Activated CD8-positive, alpha-beta T cell treated with anti-CD3 and anti-CD28 coated beads for 36 hours (primary cell): ENCODE measurements at regions not wholly inside any gene's neighbourhood (a gene's known extent, or its start where the extent isn't known, plus 50 kb on each side); places are given as distances from the start of the nearest gene placed in this dataset.

ENCODE experiments used
- ATAC-seq: fragments of 200-7000 bp; cut with Tn5 transposase; one replicate; pipeline ENCODE4 v1.10.0; 2021; ENCODE audit warnings: mild to moderate bottlenecking, moderate library complexity
- CTCF ChIA-PET: fragments of 350-600 bp; sonication (Branson Sonifier 250); formaldehyde crosslinking; loops from one replicate; lab custom pipeline; 2021; ENCODE audit warnings: antibody characterized with exemption; lab: Charles Lee
- POLR2A ChIA-PET: fragments of 350-600 bp; sonication (Branson Sonifier 250); formaldehyde crosslinking; loops from one replicate; lab custom pipeline; 2021; ENCODE audit warnings: antibody characterized with exemption; lab: Charles Lee
- DNase-seq: peaks from one replicate; pipeline ENCODE4 v3.0.0-alpha.2; 2020
- H3K27ac Mint-ChIP-seq: one replicate; pipeline ENCODE4 v1.8.0; 2021; ENCODE audit warnings: mild to moderate bottlenecking, mixed read lengths
- H3K27me3 Mint-ChIP-seq: one replicate; pipeline ENCODE4 v1.8.0; 2021; ENCODE audit warnings: mixed read lengths
- H3K36me3 Mint-ChIP-seq: one replicate; pipeline ENCODE4 v1.8.0; 2021; ENCODE audit warnings: low read depth, mixed read lengths
- H3K4me1 Mint-ChIP-seq: one replicate; pipeline ENCODE4 v1.8.0; 2021; ENCODE audit warnings: low read depth, mixed read lengths
- H3K4me3 Mint-ChIP-seq: one replicate; pipeline ENCODE4 v1.8.0; 2021; ENCODE audit warnings: mild to moderate bottlenecking, moderate library complexity, mixed read lengths
- H3K9me3 Mint-ChIP-seq: one replicate; pipeline ENCODE4 v1.8.0; 2021; ENCODE audit warnings: mixed read lengths
- intact Hi-C: fragments of 100-400 bp; cut with micrococcal nuclease; formaldehyde crosslinking; loops from one replicate; pipeline ENCODE4 v1.10.0; 2022
- TF ChIP-seq, protein P1 (sequence below): fragments of 200-600 bp; IDR thresholded peaks from one replicate; pipeline ENCODE4 v1.8.0; 2022; ENCODE audit warnings: antibody characterized with exemption, mild to moderate bottlenecking

DNA sequence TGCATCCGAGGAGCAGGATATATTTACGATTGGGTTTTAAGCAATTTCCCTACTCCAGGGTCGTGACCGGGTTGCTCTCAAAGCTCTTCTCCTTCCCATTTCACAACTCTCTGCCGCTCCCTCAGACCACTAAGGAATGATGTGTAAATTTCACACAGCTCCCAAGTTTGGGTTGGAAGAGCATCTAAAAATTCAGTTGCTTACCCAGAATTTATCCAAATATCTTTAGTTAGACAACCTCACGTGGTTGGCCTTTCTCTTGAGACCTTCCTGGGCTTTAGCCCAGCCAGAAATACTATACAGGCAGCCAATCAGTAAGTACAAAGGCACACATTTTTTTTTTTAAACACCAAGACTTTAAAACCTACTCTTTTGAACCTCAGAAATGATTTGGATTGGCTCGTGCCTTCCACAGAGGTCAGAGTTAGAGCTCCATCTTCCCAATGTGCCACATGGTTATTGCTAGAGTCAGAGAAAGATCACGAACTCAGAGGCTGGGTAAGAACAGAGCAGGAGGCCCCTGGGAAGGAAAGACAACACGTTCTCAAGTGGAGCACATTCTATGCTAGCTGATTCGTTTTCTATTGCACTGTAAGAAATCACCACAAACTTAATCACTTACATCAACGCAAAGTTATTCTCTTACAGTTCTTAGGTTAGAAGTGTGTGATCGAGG is 335.4 kb upstream of the MGMT start:
- intact Hi-C loops = no loop called here

DNA sequence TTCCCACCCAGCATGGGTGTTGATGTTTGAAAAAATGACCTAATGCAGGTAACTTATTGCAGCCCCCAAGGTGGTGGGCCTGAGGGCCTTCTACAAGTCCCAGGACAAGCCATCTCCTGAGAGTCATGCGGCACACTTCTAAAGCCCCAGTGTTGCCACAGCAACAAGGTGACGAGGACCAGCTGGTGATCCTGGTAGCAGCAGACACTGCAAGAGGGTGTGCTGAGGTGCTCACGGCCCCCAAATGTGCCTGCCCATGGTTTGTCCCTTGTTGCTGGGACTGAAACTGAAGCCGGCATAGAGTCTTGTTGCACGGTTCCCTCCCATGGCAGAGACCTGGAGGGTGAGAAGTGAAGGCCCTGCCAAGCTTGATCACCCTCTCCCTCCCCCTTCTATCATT is 333.2 kb upstream of the MGMT start:
- Mint-ChIP-seq H3K27ac (no peak overlapping the region), H3K4me3 (no peak overlapping the region), H3K4me1 (no peaks in the 10 kb centered on the region), H3K9me3 (no peaks in the 10 kb centered on the region), H3K27me3 (peaks cover 4% of the 10 kb centered on the region), H3K36me3 (no peaks in the 10 kb centered on the region)
- CTCF ChIA-PET = no interaction called here
- intact Hi-C loops = no loop called here
- ATAC-seq (no peak), DNase-seq (no peak)
- POLR2A ChIA-PET = no interaction called here
- TF ChIP-seq, protein P1, sequence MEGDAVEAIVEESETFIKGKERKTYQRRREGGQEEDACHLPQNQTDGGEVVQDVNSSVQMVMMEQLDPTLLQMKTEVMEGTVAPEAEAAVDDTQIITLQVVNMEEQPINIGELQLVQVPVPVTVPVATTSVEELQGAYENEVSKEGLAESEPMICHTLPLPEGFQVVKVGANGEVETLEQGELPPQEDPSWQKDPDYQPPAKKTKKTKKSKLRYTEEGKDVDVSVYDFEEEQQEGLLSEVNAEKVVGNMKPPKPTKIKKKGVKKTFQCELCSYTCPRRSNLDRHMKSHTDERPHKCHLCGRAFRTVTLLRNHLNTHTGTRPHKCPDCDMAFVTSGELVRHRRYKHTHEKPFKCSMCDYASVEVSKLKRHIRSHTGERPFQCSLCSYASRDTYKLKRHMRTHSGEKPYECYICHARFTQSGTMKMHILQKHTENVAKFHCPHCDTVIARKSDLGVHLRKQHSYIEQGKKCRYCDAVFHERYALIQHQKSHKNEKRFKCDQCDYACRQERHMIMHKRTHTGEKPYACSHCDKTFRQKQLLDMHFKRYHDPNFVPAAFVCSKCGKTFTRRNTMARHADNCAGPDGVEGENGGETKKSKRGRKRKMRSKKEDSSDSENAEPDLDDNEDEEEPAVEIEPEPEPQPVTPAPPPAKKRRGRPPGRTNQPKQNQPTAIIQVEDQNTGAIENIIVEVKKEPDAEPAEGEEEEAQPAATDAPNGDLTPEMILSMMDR = no peak

More for the DNA sequence above, 335.4 kb upstream of the MGMT start:
- Mint-ChIP-seq H3K27me3 (peaks cover 4% of the 10 kb centered on the region), H3K9me3 (no peaks in the 10 kb centered on the region), H3K36me3 (no peaks in the 10 kb centered on the region), H3K4me3 (no peak overlapping the region), H3K27ac (no peak overlapping the region), H3K4me1 (no peaks in the 10 kb centered on the region)
- no peak for ATAC-seq
- TF ChIP-seq, protein P1 = no peak
- CTCF ChIA-PET = no interaction called here
- POLR2A ChIA-PET = no interaction called here
- DNase-seq = no peak

DNA sequence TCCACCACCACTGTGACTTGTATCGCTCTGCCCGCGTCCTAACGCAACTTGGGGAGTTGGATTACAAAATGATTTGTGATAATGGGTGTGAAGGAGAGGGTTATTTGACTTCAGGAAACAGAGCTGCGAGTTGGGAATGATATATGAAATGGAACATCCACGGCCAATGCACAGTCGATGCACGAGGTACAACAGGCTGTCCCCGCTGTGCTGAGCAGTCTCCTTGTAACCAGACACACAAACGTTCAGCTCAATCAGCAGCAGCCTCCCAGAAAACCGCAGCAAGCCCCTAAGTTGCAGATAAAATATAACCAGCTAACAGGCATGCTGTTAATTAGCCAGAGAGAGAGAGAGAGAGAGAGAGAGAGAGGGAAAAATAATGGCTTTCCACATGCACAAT is 332.7 kb upstream of the MGMT start:
- H3K4me1 Mint-ChIP-seq = no peaks in the 10 kb centered on the region
- H3K27ac Mint-ChIP-seq = no peak overlapping the region
- ATAC-seq = no peak
- POLR2A ChIA-PET = no interaction called here
- H3K36me3 Mint-ChIP-seq = no peaks in the 10 kb centered on the region
- H3K27me3 Mint-ChIP-seq = peaks cover 4% of the 10 kb centered on the region
- TF ChIP-seq, protein P1 = no peak
- CTCF ChIA-PET = no interaction called here
- H3K9me3 Mint-ChIP-seq = no peaks in the 10 kb centered on the region
- DNase-seq = no peak
- no peak overlapping the region for H3K4me3 Mint-ChIP-seq
- intact Hi-C loops = no loop called here

DNA sequence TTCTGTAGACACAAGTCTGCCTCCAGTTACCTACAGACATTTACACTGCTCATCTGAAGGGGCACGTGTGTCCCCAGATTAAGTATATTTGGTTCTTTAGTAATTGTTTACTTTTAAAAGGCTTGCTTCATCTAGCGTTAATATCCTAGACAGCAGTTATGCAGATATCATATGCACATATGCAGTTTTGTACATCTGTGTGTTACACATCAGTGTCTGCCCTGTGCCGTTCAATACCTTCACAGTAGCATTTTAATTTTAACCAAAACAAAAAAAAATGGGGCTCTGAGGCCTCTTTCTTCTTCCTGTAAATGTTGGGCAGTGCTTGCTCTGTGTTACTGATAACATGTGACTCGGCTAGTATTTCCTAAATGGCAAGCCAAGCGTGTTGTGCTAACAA is 331.4 kb upstream of the MGMT start:
- Mint-ChIP-seq H3K4me1 (no peaks in the 10 kb centered on the region), H3K36me3 (no peaks in the 10 kb centered on the region), H3K27ac (no peak overlapping the region), H3K9me3 (no peaks in the 10 kb centered on the region), H3K4me3 (no peak overlapping the region), H3K27me3 (peaks cover 4% of the 10 kb centered on the region)
- CTCF ChIA-PET = no interaction called here
- POLR2A ChIA-PET = no interaction called here
- TF ChIP-seq, protein P1 = no peak
- ATAC-seq = no peak
- intact Hi-C loops = no loop called here
- no peak for DNase-seq

DNA sequence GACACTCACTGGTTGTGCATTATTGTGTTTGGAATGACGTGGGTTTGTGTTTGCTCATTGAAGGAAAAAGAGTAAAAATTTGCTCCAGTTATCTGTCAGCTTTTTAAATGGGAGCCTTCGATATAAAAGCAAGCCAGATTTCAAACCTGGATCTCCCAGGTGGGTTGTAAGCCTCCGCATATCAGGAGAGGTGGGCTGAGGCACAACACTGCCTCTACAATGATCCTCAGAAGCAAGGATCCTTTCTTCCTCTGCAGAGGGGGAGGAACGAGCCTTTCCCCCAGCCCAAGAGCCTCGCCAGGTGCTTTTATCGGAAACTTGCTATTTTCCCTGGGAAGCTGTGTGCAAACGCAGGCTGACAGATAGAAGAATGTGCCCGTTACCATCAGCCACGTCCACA is 331.0 kb upstream of the MGMT start:
- H3K36me3 Mint-ChIP-seq = no peaks in the 10 kb centered on the region
- H3K4me3 Mint-ChIP-seq = no peak overlapping the region
- intact Hi-C loops = no loop called here
- H3K9me3 Mint-ChIP-seq = no peaks in the 10 kb centered on the region
- no peak for ATAC-seq
- H3K27me3 Mint-ChIP-seq = peaks cover 5% of the 10 kb centered on the region
- ChIA-PET POLR2A (no interaction called here), CTCF (no interaction called here)
- peaks cover 2% of the 10 kb centered on the region for H3K4me1 Mint-ChIP-seq
- H3K27ac Mint-ChIP-seq = no peak overlapping the region
- TF ChIP-seq, protein P1 = no peak
- DNase-seq = no peak
